ENCODE measurements at regions not wholly inside any gene's neighbourhood (a gene's known extent, or its start where the extent isn't known, plus 50 kb on each side); places are given as distances from the start of the nearest gene placed in this dataset.

- DNase-seq, result no peak
Observed at GRCh38 chr9:81242866-81243265, 446.5 kb downstream of the TLE1 start.

DNA sequence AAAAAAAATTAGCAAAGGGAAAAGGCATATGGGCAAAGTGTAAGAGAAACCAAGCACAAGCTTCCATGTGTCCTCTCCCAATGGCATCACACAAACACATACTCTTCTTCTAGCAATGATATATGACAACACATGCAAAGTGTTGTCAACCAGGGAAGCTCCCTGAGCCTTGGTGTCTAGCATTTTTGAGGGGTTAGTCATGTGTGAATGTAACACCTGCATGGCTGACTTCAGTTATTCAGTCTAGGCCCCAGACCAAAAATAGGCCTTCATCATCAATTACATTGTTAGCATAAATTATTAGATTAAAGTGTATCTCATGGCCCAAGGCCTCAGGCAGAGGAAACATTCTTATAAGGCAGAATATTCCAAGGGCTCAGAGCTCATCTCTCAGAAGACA lies 450.0 kb downstream of the TLE1 start:
- no peak for DNase-seq

- DNase-seq, result no peak
Observed at GRCh38 chr9:81237565-81238231, 451.6 kb downstream of the TLE1 start.

- no peak for DNase-seq
Observed at GRCh38 chr9:81234924-81235610, 454.3 kb downstream of the TLE1 start.

DNA sequence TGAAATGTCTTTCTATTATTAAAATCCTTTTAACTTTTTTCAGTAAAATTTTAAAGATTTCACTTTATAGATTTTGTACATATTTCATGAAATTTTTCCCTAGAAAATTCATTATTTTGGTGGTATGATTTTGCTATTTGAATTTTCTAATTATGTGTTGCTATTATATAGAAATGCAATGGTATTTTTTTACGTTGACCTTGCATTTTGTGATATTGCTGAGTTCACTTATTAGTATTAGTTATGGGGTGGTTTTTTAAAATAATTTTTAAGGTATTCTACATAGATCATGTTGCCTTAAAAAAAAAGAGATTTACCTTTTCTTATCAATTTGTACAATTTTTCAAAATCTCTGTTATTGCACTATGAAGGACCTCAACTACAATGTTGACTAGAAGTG lies 458.3 kb downstream of the TLE1 start:
- DNase-seq, result no peak

DNA sequence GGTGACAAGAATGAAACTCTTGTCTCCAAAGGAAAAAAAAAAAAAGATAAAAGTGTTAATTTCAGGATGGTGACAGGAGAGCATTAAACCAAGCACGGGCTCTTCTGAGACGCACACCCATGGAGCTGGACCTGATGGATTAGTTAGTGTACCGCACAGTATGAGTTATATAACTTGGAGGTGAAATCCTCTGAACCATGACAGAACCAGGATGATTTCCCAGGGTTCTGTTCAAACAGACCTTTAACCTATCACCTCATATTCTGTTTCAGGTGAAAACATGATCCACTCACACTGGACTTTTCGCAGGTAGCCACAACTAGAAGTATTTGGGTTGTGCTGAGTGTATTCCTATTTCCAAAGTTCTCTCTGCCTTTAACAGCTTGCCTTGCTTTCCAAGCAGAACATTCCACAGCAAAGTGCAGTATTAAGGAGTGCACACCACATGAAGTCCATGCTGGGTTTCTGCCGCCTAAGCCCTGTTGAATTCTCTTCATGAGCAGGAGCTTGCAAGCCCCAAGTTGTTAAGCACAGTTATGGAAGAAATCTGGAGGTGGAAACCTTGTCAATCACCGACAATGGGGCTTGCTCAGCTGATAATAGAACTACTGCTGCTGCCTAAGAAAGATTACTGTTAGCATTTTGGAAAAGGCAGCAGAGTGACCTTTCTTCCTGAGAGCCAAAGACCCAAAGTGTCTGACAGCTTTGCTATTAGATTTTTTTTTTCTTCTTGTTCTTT lies 461.7 kb downstream of the TLE1 start:
- no peak for DNase-seq

DNA sequence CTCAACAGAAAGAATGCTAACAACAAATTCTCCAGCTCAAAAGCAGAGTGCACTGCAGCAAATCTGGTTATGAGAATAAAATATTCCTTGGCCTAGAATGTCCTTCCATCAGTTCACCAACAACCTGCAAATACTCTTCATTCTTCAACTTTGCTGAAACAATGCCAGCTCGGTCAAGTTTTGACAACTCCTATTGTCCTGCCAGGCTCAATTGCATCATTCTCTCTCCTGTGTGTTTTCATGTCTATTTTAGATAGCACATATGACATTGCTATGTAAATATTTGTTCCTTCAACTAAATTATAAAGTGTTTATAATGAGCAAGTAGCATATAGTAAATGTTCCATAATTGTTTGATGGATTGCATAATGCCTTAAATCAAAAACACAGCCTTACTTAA lies 463.8 kb downstream of the TLE1 start:
- DNase-seq, result no peak

- no peak for DNase-seq
Observed at GRCh38 chr9:81224166-81225081, 464.9 kb downstream of the TLE1 start.

GRCh38 chr9:81214975-81215374 lies 474.4 kb downstream of the TLE1 start:
- DNase-seq, result no peak

- DNase-seq, result no peak
Observed at GRCh38 chr9:81213456-81213855, 475.9 kb downstream of the TLE1 start.

GRCh38 chr9:81211741-81212140 lies 477.6 kb downstream of the TLE1 start:
- no peak for DNase-seq

GRCh38 chr9:81207651-81208050 lies 481.7 kb downstream of the TLE1 start:
- no peak for DNase-seq

DNA sequence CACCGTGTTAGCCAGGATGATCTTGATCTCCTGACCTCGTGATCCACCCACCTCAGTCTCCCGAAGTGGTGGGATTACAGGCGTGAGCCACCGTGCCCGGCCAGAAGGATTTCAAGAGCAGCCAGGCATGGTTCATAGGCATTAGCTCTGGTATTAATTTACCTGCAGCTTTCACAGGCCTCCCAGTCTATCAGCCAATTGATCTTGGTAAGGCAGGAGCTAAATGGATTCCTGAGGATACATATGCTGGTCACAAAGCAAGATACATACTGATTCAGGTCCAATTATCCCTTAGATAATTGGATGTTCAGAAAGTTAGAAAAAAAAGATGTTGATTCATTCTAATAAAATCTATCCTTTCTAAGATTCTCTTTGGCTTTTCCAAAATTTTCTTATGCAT lies 487.1 kb downstream of the TLE1 start:
- DNase-seq, result no peak

DNA sequence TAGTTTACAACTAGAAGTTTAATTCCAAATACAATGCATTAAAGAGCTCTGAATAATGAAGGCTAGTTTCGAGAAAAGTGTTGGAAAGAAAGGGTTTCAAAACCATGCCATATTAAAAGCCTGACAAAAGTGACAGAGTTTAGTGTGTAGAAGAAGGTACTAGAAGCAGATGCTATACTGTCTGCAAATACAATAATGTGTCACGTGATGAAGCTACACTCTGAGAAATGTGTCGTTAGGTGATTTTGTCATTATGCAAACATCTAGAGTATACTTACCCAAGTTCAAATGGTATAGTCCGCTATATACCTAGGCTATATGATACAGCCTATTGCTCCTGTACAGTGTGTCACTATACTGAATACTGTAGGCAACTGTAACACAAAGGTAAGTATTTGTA lies 494.1 kb downstream of the TLE1 start:
- DNase-seq, result no peak

DNA sequence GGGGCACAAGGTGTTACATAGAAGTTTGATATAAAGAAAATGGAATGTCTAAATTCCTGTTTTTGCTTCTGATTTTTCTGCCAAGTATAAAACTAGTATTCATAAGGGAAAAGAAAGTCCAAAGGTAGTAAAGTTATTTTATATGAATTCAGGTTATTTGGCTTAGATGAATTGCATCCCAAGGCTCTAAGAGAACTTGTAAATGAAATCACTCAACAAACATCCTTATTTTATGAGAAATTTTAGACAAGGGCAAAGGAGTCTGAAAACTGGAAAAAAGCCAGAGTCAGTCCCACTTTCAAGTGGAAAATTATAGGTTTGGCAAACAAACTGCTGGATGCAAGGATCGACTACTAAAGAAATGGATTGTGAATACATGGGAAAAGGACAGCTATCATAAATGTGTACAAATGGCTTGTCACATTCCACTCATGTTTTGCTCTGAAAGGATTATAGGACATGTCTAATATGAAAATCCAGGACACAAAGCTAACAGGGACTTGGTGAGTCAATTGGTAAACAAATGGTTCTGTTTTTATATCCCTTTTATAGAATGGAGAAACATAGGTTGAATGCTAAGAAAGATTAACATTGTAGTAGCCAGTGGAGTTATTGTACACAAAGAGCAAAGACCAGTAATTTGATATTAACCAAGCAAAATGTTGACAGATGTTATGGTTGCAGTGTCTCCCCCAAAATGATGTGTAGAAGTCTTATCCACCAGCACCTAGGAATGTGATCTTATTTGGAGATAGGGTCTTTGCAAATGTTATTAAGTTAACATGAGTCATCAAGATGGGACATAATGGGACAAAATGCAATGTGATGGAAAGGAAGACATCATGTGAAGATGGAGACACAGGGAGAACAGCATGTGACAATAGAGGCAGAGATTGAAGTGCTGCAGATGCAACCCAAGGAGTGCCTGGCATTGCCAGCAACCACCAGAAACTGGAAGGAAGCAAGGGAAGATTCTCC lies 495.7 kb downstream of the TLE1 start:
- no peak for DNase-seq

DNA sequence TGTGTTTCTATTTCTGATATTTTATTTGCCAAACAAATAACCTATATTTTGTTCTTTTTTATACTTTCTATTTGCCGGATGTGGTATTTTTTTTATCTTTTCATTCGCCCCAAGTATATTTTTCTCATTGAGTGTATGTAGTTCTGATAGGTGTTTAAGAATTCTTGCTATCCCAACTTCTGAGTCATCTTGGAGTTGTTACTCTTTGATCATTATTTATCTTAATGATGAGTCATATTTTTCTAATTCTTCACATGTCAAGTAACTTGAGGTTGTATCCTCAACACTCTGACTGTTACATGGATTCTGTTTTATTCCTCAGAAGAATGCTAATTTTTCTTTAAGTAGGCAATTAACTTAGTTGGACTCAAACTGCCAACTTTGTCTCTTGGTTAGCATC lies 498.1 kb downstream of the TLE1 start:
- DNase-seq, result no peak

DNA sequence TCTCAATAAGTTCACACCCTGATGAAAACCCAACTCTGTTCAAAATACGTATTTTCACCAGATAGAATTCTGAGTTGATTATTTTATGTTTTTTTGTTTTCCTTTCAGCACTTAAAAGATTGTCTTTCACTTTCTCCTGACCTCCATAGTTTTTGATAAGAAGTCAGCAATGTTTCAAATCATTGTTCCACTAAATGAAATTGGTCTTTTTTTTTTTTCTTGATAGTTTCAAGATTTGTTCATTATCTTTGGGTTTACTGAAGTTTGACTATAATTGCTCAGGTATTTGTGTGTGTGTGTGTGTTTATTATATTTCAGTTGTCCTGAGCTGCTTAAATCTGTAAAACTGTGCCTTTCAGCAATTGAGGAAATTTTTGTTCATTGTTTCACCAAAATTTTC lies 498.7 kb downstream of the TLE1 start:
- DNase-seq, result no peak

- DNase-seq, result no peak
Observed at GRCh38 chr9:81183761-81184160, 505.6 kb downstream of the TLE1 start.

DNA sequence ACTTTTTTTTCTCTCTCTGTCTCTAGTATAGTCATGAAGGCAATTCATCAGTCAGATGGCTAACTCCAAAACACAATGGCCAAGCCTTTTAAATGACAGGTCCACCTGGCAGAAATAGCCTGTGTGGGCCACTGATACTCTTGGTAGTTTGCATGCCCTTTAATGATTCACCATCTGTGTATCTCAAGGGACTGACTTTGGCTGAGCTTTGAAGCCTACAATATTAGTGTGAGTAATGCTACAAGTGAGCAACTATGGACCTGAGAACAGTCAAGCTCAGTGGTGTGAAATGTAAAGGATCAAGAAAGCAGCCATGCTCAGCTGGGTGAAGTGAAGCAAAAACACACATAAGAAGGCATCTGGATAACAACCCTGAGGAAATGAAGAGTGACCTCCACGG lies 506.9 kb downstream of the TLE1 start:
- no peak for DNase-seq

- DNase-seq, result no peak
Observed at GRCh38 chr9:81174023-81174422, 515.3 kb downstream of the TLE1 start.

DNA sequence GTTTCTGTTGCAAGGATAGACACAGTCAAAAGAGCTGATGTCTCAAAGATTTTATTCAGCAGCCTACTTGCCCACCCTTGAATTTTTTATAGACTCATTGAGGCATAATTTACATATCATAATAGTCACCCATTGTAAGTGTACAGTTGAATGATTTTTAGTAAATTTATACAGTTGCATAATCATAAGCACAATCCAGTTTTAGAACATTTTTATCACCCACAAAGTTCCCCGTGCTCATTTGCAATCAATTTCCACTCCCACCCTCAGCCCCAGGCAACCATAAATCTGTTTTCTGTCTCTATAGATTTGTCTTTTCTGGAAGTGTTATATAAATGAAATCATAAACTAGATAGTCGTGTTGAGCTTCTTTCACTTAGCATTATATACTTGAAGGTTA lies 517.7 kb downstream of the TLE1 start:
- no peak for DNase-seq

DNA sequence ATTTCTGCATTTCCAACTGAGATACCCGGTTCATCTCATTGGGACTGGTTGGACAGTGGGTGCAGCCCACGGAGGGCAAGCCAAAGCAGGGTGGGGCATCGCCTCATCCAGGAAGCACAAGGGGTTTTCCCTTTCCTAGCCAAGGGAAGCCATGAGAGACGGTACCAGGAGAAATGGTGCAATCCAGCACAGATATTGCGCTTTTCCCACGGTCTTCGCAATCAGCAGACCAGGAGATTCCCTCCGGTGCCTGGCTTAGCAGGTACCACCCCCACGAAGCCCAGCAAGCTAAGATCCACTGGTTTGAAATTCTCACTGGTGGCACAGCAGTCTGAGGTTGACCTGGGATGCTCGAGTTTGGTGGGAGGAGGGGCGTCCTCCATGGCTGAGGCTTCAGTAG lies 527.0 kb downstream of the TLE1 start:
- no peak for DNase-seq
